ENCODE measurements at regions not wholly inside any gene's neighbourhood (a gene's known extent, or its start where the extent isn't known, plus 50 kb on each side); places are given as distances from the start of the nearest gene placed in this dataset.
"Not testable (repeated sequence)": the region's sequence is repeated elsewhere in the genome, so short reads cannot be mapped to it uniquely, and the experiment has no call there.

GRCh38 chr7:121697731-121698316, 175.1 kb upstream of the PTPRZ1 start:
- DNase-seq: no peak
- TF ChIP-seq GATA1 (IDR thresholded peaks at IDR 0.05; ENCODE audit: low read depth, low read length) (no peak), POLR2A (IDR thresholded peaks at IDR 0.05; ENCODE audit: low read length) (no peak)

GRCh38 chr7:121696954-121697353, 176.0 kb upstream of the PTPRZ1 start:
- TF ChIP-seq POLR2A (IDR thresholded peaks at IDR 0.05; ENCODE audit: low read length) (no peak), GATA1 (IDR thresholded peaks at IDR 0.05; ENCODE audit: low read depth, low read length) (no peak)
- no peak for DNase-seq

GRCh38 chr7:121689749-121690148, 183.2 kb upstream of the PTPRZ1 start:
- no peak for DNase-seq
- no peak for TF ChIP-seq GATA1 (IDR thresholded peaks at IDR 0.05; ENCODE audit: low read depth, low read length)
- TF ChIP-seq POLR2A (IDR thresholded peaks at IDR 0.05; ENCODE audit: low read length): no peak

GRCh38 chr7:121681700-121682099, 191.3 kb upstream of the PTPRZ1 start:
- TF ChIP-seq GATA1 (IDR thresholded peaks at IDR 0.05; ENCODE audit: low read depth, low read length) (no peak), POLR2A (IDR thresholded peaks at IDR 0.05; ENCODE audit: low read length) (no peak)
- no peak for DNase-seq

GRCh38 chr7:121676168-121676567, 196.8 kb upstream of the PTPRZ1 start:
- DNase-seq: no peak
- no peak for TF ChIP-seq POLR2A (IDR thresholded peaks at IDR 0.05; ENCODE audit: low read length)
- no peak for TF ChIP-seq GATA1 (IDR thresholded peaks at IDR 0.05; ENCODE audit: low read depth, low read length)

GRCh38 chr7:121674455-121674854, 198.5 kb upstream of the PTPRZ1 start:
- DNase-seq: not testable (repeated sequence)

GRCh38 chr7:121669144-121669543, 203.8 kb upstream of the PTPRZ1 start:
- DNase-seq: no peak
- no peak for TF ChIP-seq POLR2A (IDR thresholded peaks at IDR 0.05; ENCODE audit: low read length)
- TF ChIP-seq GATA1 (IDR thresholded peaks at IDR 0.05; ENCODE audit: low read depth, low read length): no peak

GRCh38 chr7:121666306-121666705, 206.7 kb upstream of the PTPRZ1 start:
- TF ChIP-seq GATA1 (IDR thresholded peaks at IDR 0.05; ENCODE audit: low read depth, low read length): no peak
- TF ChIP-seq POLR2A (IDR thresholded peaks at IDR 0.05; ENCODE audit: low read length): no peak
- no peak for DNase-seq

- DNase-seq: no peak
Observed at GRCh38 chr7:121643320-121643719, 229.6 kb upstream of the PTPRZ1 start.

GRCh38 chr7:121639705-121640104, 233.3 kb upstream of the PTPRZ1 start:
- TF ChIP-seq POLR2A (IDR thresholded peaks at IDR 0.05; ENCODE audit: low read length): no peak
- TF ChIP-seq GATA1 (IDR thresholded peaks at IDR 0.05; ENCODE audit: low read depth, low read length): no peak
- DNase-seq: no peak

More at GRCh38 chr7:121643320-121643719, 229.6 kb upstream of the PTPRZ1 start:
- TF ChIP-seq GATA1 (IDR thresholded peaks at IDR 0.05; ENCODE audit: low read depth, low read length) (no peak), POLR2A (IDR thresholded peaks at IDR 0.05; ENCODE audit: low read length) (no peak)

GRCh38 chr7:121638286-121638685, 234.7 kb upstream of the PTPRZ1 start:
- no peak for DNase-seq
- TF ChIP-seq GATA1 (IDR thresholded peaks at IDR 0.05; ENCODE audit: low read depth, low read length) (no peak), POLR2A (IDR thresholded peaks at IDR 0.05; ENCODE audit: low read length) (no peak)

GRCh38 chr7:121634356-121634755, 238.2 kb upstream of the FAM3C start:
- TF ChIP-seq POLR2A (IDR thresholded peaks at IDR 0.05; ENCODE audit: low read length): no peak
- TF ChIP-seq GATA1 (IDR thresholded peaks at IDR 0.05; ENCODE audit: low read depth, low read length): no peak
- no peak for DNase-seq

- TF ChIP-seq POLR2A (IDR thresholded peaks at IDR 0.05; ENCODE audit: low read length) (no peak), GATA1 (IDR thresholded peaks at IDR 0.05; ENCODE audit: low read depth, low read length) (no peak)
- DNase-seq: no peak
Observed at GRCh38 chr7:121633186-121633585, 237.1 kb upstream of the FAM3C start.

GRCh38 chr7:121624958-121625357, 228.8 kb upstream of the FAM3C start:
- TF ChIP-seq POLR2A (IDR thresholded peaks at IDR 0.05; ENCODE audit: low read length) (no peak), GATA1 (IDR thresholded peaks at IDR 0.05; ENCODE audit: low read depth, low read length) (no peak)
- no peak for DNase-seq

- no peak for DNase-seq
- TF ChIP-seq POLR2A (IDR thresholded peaks at IDR 0.05; ENCODE audit: low read length) (no peak), GATA1 (IDR thresholded peaks at IDR 0.05; ENCODE audit: low read depth, low read length) (no peak)
Observed at GRCh38 chr7:121623130-121623872, 227.2 kb upstream of the FAM3C start.
